Smooth muscle cell (in vitro differentiated cells): ENCODE measurements at regions not wholly inside any gene's neighbourhood (a gene's known extent, or its start where the extent isn't known, plus 50 kb on each side); places are given as distances from the start of the nearest gene placed in this dataset.

Source experiments
- DNase-seq: peaks from one replicate; lab custom pipeline; 2025; ENCODE audit not compliant: unreplicated experiment; lab: John Stamatoyannopoulos, UW
- H2AFZ ChIP-seq: fragments of 200-600 bp; sonication (generic); 2 replicates; pipeline ENCODE4 v1.6.0; 2016; ENCODE audit warnings: antibody characterized with exemption, low read depth, mild to moderate bottlenecking
- H3F3A ChIP-seq: fragments of 200-600 bp; sonication (generic); 2 replicates; pipeline ENCODE4 v1.6.0; 2017; ENCODE audit warnings: antibody characterized with exemption, low read depth
- H3K27ac ChIP-seq: fragments of 200-600 bp; sonication (generic); 2 replicates; pipeline ENCODE4 v1.5.1; 2016; ENCODE audit warnings: low read depth, mild to moderate bottlenecking
- H3K27me3 ChIP-seq: fragments of 200-600 bp; sonication (generic); 2 replicates; pipeline ENCODE4 v1.6.1; 2016; ENCODE audit warnings: low read depth, mild to moderate bottlenecking
- H3K36me3 ChIP-seq: fragments of 200-600 bp; sonication (generic); 2 replicates; pipeline ENCODE4 v1.5.1; 2016; ENCODE audit warnings: low read depth
- H3K4me1 ChIP-seq: fragments of 200-600 bp; sonication (generic); 2 replicates; pipeline ENCODE4 v1.5.1; 2016; ENCODE audit warnings: low read depth
- H3K4me2 ChIP-seq: fragments of 200-600 bp; sonication (generic); 2 replicates; pipeline ENCODE4 v1.6.0; 2016; ENCODE audit warnings: mild to moderate bottlenecking
- H3K4me3 ChIP-seq: fragments of 200-600 bp; sonication (generic); 2 replicates; pipeline ENCODE4 v1.5.1; 2016; ENCODE audit warnings: mild to moderate bottlenecking
- H3K79me2 ChIP-seq: fragments of 200-600 bp; sonication (generic); 2 replicates; pipeline ENCODE4 v1.6.0; 2016; ENCODE audit warnings: low read depth, mild to moderate bottlenecking
- H3K9ac ChIP-seq: fragments of 200-600 bp; sonication (generic); 2 replicates; pipeline ENCODE4 v1.6.0; 2016; ENCODE audit warnings: low read depth
- H3K9me3 ChIP-seq: fragments of 200-600 bp; sonication (generic); replicated peaks from 2 replicates; pipeline ENCODE4 v1.5.1; 2016; ENCODE audit warnings: low read depth
- H4K20me1 ChIP-seq: fragments of 200-600 bp; sonication (generic); 2 replicates; pipeline ENCODE4 v1.6.0; 2016; ENCODE audit warnings: low read depth
- WGBS: methylation state at CpG from one replicate; pipeline ENCODE4 v1.1.7; 2016; ENCODE audit warnings: low lambda C conversion rate; 5-methylcytosine and 5-hydroxymethylcytosine counted together
- TF ChIP-seq, protein P1 (sequence below): fragments of 200-600 bp; sonication (generic); IDR thresholded peaks from 2 replicates; pipeline ENCODE4 v1.5.1; 2017; ENCODE audit warnings: borderline replicate concordance, mild to moderate bottlenecking, antibody characterized with exemption; ENCODE audit not compliant: insufficient read depth, poor library complexity, severe bottlenecking

DNA sequence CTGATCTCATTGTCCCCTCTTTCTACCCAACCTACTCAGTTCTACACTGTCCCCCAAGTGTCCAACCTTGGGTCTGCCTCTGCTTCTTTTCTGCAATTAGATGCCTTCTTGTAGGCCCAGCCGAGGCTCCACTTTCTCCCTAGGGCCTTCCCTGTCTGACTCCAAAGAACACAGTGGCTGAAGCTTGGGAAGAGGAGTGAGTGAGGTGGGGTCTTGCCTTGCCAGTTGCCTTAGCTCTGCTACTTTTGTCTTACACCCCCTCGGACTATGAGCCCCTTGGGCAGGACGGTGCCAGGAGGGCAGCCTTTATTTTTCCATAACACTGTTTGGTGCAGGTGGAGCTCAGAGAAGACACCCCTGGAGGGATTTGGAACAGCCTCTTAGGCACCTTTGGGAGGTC lies 345.1 kb downstream of the CYP26B1 start:
- Histone ChIP-seq H3K4me3 (no peak overlapping the region), H3K4me2 (no peak overlapping the region), H3K36me3 (no peaks in the 10 kb centered on the region), H3K9ac (no peak overlapping the region), H3K27ac (no peak overlapping the region), H4K20me1 (no peaks in the 10 kb centered on the region), H3F3A (no peaks in the 10 kb centered on the region), H3K4me1 (no peaks in the 10 kb centered on the region), H3K27me3 (peaks cover 19% of the 10 kb centered on the region), H3K79me2 (no peaks in the 10 kb centered on the region), H2AFZ (no peak overlapping the region), H3K9me3 (no peaks in the 10 kb centered on the region)
- 98% methylated on average over 3 of the region's 3 CpGs for WGBS
- TF ChIP-seq, protein P1, sequence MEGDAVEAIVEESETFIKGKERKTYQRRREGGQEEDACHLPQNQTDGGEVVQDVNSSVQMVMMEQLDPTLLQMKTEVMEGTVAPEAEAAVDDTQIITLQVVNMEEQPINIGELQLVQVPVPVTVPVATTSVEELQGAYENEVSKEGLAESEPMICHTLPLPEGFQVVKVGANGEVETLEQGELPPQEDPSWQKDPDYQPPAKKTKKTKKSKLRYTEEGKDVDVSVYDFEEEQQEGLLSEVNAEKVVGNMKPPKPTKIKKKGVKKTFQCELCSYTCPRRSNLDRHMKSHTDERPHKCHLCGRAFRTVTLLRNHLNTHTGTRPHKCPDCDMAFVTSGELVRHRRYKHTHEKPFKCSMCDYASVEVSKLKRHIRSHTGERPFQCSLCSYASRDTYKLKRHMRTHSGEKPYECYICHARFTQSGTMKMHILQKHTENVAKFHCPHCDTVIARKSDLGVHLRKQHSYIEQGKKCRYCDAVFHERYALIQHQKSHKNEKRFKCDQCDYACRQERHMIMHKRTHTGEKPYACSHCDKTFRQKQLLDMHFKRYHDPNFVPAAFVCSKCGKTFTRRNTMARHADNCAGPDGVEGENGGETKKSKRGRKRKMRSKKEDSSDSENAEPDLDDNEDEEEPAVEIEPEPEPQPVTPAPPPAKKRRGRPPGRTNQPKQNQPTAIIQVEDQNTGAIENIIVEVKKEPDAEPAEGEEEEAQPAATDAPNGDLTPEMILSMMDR = no peak
- no peak for DNase-seq

DNA sequence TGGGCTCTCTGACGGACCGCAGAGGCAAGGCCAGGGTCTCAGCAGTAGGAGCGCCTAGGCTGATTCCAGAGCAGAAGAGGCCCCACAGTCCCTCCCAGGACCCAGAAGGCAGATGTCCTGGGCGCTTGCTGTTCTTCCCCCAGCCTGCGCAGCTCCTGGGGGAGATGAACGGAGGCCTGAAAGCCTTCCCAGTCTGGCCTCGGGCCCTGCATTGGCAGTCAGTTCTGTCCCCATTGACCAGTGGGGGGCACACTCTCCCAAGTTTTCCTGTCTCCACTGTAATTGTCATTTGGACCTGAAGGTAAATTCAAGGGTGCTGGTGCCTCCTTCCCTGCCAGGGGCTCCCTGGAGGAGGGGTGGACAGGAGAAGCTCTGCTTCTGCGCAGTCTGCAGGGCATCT lies 345.7 kb downstream of the CYP26B1 start:
- Histone ChIP-seq H3K4me3 (no peak overlapping the region), H3K27ac (no peak overlapping the region), H2AFZ (no peak overlapping the region), H3K9ac (no peak overlapping the region), H3K9me3 (no peaks in the 10 kb centered on the region), H3K4me1 (no peaks in the 10 kb centered on the region), H3K36me3 (no peaks in the 10 kb centered on the region), H3K4me2 (no peak overlapping the region), H3K79me2 (no peaks in the 10 kb centered on the region), H4K20me1 (no peaks in the 10 kb centered on the region), H3F3A (no peaks in the 10 kb centered on the region), H3K27me3 (peaks cover 17% of the 10 kb centered on the region)
- no peak for DNase-seq
- TF ChIP-seq, protein P1 = peak; percentile 46
- 66% methylated on average over 8 of the region's 8 CpGs for WGBS

DNA sequence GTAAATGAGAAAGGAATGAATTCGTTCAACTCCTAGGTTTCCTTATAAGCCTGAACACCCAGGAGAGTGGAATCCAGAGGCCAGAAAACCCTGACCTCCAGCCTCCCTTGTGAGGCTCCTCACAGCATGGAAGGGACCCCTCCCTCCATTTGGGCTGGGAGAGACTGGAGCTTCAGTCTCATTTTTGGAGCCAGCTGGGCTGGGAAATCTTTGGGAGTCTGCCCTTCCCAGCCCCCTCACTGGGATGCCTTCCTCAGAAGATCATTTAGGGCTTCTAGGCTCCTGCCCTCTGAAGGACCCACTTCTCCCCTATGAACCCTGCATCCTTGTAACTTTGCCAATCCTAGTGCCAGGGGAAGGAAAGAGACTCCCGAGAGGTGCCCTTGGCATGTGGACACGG lies 346.1 kb downstream of the CYP26B1 start:
- no peak for DNase-seq
- H3K4me2 ChIP-seq = no peak overlapping the region
- no peak overlapping the region for H3K27ac ChIP-seq
- H3K4me1 ChIP-seq = no peaks in the 10 kb centered on the region
- H3K4me3 ChIP-seq = no peak overlapping the region
- no peak overlapping the region for H3K9ac ChIP-seq
- H3K79me2 ChIP-seq = no peaks in the 10 kb centered on the region
- peaks cover 13% of the 10 kb centered on the region for H3K27me3 ChIP-seq
- H4K20me1 ChIP-seq = no peaks in the 10 kb centered on the region
- no peaks in the 10 kb centered on the region for H3K36me3 ChIP-seq
- no peak overlapping the region for H2AFZ ChIP-seq
- no peaks in the 10 kb centered on the region for H3F3A ChIP-seq
- TF ChIP-seq, protein P1 = no peak
- WGBS = 90% methylated on average over 3 of the region's 3 CpGs
- no peaks in the 10 kb centered on the region for H3K9me3 ChIP-seq

DNA sequence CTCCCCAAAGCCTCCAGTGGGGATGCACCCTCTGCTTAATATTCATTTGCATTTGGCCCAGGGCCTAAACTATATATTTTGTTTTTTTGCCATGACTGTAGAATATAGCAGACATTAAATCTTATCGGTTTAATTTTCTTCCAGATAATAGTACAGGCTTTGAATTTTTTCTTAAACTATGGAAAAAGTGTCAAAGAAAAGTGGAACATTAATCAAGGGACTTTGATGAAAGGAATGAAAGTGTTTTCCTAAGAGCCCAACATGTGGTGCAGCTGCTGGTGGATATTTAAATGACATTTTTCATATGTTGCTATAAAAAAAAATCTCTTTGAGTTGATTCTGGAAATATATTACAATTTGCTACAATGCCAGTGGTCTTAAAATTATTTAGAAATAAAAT lies 346.8 kb downstream of the CYP26B1 start:
- H2AFZ ChIP-seq = no peak overlapping the region
- TF ChIP-seq, protein P1 = no peak
- no peak overlapping the region for H3K9ac ChIP-seq
- no peaks in the 10 kb centered on the region for H3F3A ChIP-seq
- peaks cover 6% of the 10 kb centered on the region for H3K27me3 ChIP-seq
- DNase-seq = no peak
- H3K4me2 ChIP-seq = no peak overlapping the region
- no peaks in the 10 kb centered on the region for H3K79me2 ChIP-seq
- 85% methylated on average over 1 of the region's 1 CpG for WGBS
- H3K4me1 ChIP-seq = no peaks in the 10 kb centered on the region
- H3K4me3 ChIP-seq = no peak overlapping the region
- H3K27ac ChIP-seq = no peak overlapping the region
- H3K9me3 ChIP-seq = no peaks in the 10 kb centered on the region
- H3K36me3 ChIP-seq = no peaks in the 10 kb centered on the region
- H4K20me1 ChIP-seq = no peaks in the 10 kb centered on the region
